Ishikawa (cell line): ENCODE measurements at regions not wholly inside any gene's neighbourhood (a gene's known extent, or its start where the extent isn't known, plus 50 kb on each side); places are given as distances from the start of the nearest gene placed in this dataset.

Source experiments
- CEBPB ChIP-seq: IDR thresholded peaks from 2 replicates; pipeline ENCODE4 v1.6.1; 2012
- CREB1 ChIP-seq: IDR thresholded peaks from 2 replicates; pipeline ENCODE4 v1.6.1; 2012; ENCODE audit warnings: low read depth
- EGR1 ChIP-seq: IDR thresholded peaks from 2 replicates; pipeline ENCODE4 v1.6.1; 2012
- EP300 ChIP-seq: IDR thresholded peaks from 2 replicates; pipeline ENCODE4 v1.6.1; 2012; ENCODE audit warnings: borderline replicate concordance
- FOXM1 ChIP-seq: IDR thresholded peaks from 2 replicates; pipeline ENCODE4 v1.6.1; 2012; ENCODE audit warnings: low read depth, borderline replicate concordance
- MAX ChIP-seq: IDR thresholded peaks from 2 replicates; pipeline ENCODE4 v1.6.1; 2012
- NFIC ChIP-seq: IDR thresholded peaks from 2 replicates; pipeline ENCODE4 v1.6.1; 2012
- RAD21 ChIP-seq: IDR thresholded peaks from 2 replicates; pipeline ENCODE4 v1.6.1; 2012; ENCODE audit warnings: low read depth
- REST ChIP-seq: IDR thresholded peaks from 2 replicates; pipeline ENCODE4 v1.6.1; 2012; ENCODE audit warnings: low read depth, mild to moderate bottlenecking
- TAF1 ChIP-seq: IDR thresholded peaks from 2 replicates; pipeline ENCODE4 v1.6.1; 2012; ENCODE audit warnings: low read depth, mild to moderate bottlenecking
- TCF12 ChIP-seq: IDR thresholded peaks from 2 replicates; pipeline ENCODE4 v1.6.1; 2012; ENCODE audit warnings: low read depth
- TEAD4 ChIP-seq: IDR thresholded peaks from 2 replicates; pipeline ENCODE4 v1.6.1; 2012
- USF1 ChIP-seq: IDR thresholded peaks from 2 replicates; pipeline ENCODE4 v1.6.1; 2012
- YY1 ChIP-seq: IDR thresholded peaks from 2 replicates; pipeline ENCODE4 v1.6.1; 2012; ENCODE audit warnings: low read depth
- ZBTB7A ChIP-seq: IDR thresholded peaks from 2 replicates; pipeline ENCODE4 v1.6.1; 2012; ENCODE audit warnings: low read depth

DNA sequence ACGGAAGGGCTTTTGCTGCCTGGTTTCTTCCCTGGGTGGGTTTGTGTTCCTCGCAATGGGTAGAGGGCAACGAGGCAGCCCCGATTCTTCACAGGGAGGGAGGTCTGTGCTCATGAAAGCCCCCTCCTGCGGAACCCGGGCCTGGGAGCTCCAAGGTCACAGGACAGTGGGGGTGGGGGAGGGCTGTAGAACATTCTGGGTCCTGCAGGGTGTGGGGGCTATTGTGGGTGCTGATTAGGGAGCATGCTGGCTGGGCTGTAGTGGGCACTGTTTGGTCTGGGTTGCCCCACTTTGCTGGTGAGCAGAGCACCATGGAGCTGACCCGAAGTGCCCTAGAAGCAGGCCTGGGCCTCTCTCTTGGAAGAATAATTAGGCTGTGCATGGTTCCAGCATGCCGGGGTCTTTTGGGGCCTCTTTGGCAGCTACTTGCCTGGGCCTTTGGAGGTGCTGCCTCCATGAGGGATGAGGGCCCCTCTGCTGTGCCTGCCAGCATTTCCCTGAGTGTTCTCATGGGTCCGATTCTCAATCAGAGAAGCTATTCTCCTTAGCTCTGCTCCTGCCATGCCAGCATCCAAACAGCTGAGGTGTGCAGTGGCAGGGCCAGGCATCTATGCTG, 232.2 kb upstream of the HS6ST1 start:
- no peak for TF ChIP-seq TAF1
- no peak for TF ChIP-seq REST
- no peak for TF ChIP-seq USF1
- TF ChIP-seq NFIC, result no peak
- TF ChIP-seq MAX, result no peak
- no peak for TF ChIP-seq ZBTB7A
- TF ChIP-seq EGR1, result no peak
- TF ChIP-seq FOXM1, result no peak
- TF ChIP-seq YY1, result no peak
- no peak for TF ChIP-seq CREB1

DNA sequence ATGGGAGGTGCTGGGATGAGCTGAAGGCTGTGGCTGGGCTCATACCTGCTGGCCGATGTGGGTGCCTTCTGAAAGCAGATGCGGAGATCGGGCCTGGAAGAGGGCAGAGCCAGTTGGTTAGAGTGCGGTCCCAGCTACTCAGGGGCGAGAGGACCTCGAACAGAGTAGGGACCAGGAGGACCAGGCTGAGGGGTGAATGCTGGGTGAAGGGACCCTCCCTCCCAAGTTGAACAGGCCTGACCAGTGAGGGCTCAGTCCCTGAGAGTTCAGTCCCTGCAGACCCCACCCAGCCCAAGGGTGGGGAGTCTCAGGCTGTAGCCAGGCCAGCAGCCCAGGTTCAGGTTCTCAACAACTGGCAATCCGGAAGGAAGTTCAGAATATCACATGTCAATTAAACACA, 232.8 kb upstream of the HS6ST1 start:
- TF ChIP-seq YY1 (no peak), NFIC (no peak), MAX (no peak), CEBPB (no peak), EGR1 (no peak), CREB1 (no peak), TEAD4 (no peak)

DNA sequence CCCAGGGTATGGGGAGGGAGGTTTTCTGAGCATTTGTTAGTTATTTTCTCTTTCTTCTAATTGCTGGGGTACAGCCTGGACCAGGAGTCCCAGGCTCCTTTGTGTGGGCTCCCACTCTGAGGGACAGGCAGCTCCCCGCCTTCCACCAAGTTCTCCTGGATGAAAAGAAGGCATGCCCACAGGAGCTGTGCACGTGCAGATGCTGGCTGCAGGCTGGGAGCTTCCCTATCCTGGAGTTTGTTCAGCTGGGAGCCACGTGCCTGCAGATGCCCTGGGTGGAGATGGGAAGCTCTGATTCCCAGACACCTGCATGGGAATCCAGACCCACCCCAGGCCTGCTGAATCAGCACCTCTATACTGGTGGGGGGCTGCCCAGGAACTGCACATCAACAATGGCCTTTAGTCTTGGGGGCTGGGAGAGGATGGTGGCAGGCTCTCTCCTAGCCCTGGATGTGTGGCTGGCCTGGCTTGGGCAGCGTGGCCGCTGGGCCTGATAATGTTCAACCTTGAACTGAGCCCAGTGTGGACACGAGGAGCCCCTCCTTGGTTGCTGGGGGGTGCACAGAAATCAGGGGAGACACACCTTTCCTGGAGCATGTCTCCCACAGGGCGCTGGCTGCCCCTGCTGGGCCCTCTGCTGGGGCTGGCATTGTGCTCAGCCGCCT, 233.6 kb upstream of the HS6ST1 start:
- TF ChIP-seq TCF12 (0 out of 2 replicates have a peak, but pooled peaks have one; percentile 19), TAF1 (no peak)

GRCh38 chr2:128552806-128553551, 234.3 kb upstream of the HS6ST1 start:
- TF ChIP-seq USF1, result no peak
- no peak for TF ChIP-seq FOXM1
- TF ChIP-seq CEBPB, result no peak
- no peak for TF ChIP-seq YY1
- TF ChIP-seq ZBTB7A, result no peak
- TF ChIP-seq MAX, result no peak
- TF ChIP-seq NFIC, result no peak
- TF ChIP-seq EP300, result no peak
- TF ChIP-seq TEAD4, result no peak
- TF ChIP-seq TCF12, result no peak
- TF ChIP-seq TAF1, result no peak
- no peak for TF ChIP-seq EGR1
- TF ChIP-seq RAD21, result no peak
- TF ChIP-seq CREB1, result no peak
- TF ChIP-seq REST, result no peak

DNA sequence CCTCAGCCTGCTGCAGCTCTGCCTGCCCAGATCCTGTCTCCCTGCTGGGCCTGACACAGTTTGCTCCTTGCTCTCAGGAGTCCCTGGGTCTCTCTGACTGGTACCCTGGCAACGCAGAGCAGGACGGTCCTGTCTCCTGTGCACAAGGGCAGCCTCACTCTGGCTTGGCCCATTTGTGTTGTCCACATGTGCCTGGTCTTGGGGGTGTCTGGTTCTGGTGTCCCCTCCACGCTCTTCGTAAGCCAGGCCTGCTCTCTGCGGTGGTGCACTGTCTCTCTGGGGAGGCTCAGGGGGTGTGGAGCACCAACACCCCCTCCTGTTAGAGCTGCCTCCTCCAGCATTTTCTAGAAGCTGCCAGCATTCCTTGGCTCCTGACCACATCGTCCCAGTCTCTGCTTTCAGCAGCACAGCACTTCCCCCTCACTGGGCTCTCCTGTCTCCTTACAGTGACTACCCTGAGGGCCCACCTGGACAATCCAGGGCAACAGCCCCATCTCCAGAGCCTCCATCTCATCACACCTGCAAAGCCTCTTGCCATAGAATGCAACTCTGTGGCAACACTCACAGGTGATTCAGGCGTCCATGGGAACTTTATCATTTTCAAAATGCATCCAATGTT, 235.6 kb upstream of the HS6ST1 start:
- TF ChIP-seq FOXM1 (no peak), YY1 (no peak), NFIC (no peak)

DNA sequence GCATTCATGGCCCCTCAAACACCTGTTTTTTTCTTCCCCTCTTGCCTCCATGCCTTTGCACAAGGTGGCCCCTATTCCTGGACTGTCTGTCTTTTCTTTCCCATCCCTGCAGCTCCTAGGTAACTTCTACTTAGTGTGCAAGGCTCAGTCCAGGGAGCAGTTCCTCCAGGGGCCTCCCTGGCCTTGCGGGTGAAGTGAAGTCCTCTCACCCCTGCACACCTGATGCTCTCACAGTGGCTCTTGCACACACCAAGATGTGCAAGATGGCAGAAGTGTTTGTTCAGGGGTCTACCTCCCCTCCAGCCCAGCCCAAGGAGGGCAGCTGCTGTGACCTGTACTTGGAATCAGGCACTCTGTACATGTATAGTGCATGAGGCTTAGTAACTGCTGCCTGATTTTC, 236.8 kb upstream of the HS6ST1 start:
- TF ChIP-seq USF1, result no peak
- no peak for TF ChIP-seq ZBTB7A
- no peak for TF ChIP-seq TCF12
